22Rv1 (cell line): ENCODE measurements at regions not wholly inside any gene's neighbourhood (a gene's known extent, or its start where the extent isn't known, plus 50 kb on each side); places are given as distances from the start of the nearest gene placed in this dataset.
"Not testable (repeated sequence)": the region's sequence is repeated elsewhere in the genome, so short reads cannot be mapped to it uniquely, and the experiment has no call there.

Experiments
- H3K27ac ChIP-seq: fragments of 450-650 bp; 2 replicates; pipeline ENCODE4 v1.5.1; 2017
- CTCF ChIP-seq: fragments of 450-650 bp; IDR thresholded peaks from 2 replicates; pipeline ENCODE4 v1.5.1; 2017; ENCODE audit warnings: mild to moderate bottlenecking
- ZFX ChIP-seq: fragments of 450-650 bp; IDR thresholded peaks from 2 replicates; pipeline ENCODE4 v1.6.1; 2017; ENCODE audit warnings: antibody characterized with exemption, borderline replicate concordance

- H3K27ac ChIP-seq: no peak overlapping the region
- TF ChIP-seq ZFX (no peak), CTCF (no peak)
Observed at GRCh38 chr7:153099235-153099634, 339.7 kb downstream of the ACTR3B start.

- H3K27ac ChIP-seq: no peak overlapping the region
- TF ChIP-seq CTCF: no peak
- no peak for TF ChIP-seq ZFX
Observed at GRCh38 chr7:153100691-153101237, 341.2 kb downstream of the ACTR3B start.

GRCh38 chr7:153103202-153103601 is 343.6 kb downstream of the ACTR3B start:
- no peak for TF ChIP-seq CTCF
- no peak for TF ChIP-seq ZFX
- H3K27ac ChIP-seq: no peak overlapping the region

- H3K27ac ChIP-seq: no peak overlapping the region
- TF ChIP-seq CTCF: no peak
- no peak for TF ChIP-seq ZFX
Observed at GRCh38 chr7:153107826-153108225, 348.3 kb downstream of the ACTR3B start.

GRCh38 chr7:153109566-153109965 is 350.0 kb downstream of the ACTR3B start:
- H3K27ac ChIP-seq: no peak overlapping the region
- TF ChIP-seq CTCF: no peak
- no peak for TF ChIP-seq ZFX

GRCh38 chr7:153110606-153111005 is 351.1 kb downstream of the ACTR3B start:
- TF ChIP-seq ZFX (no peak), CTCF (no peak)

GRCh38 chr7:153122255-153122654 is 362.7 kb downstream of the ACTR3B start:
- H3K27ac ChIP-seq: not testable (repeated sequence)
- TF ChIP-seq CTCF: peak; percentile 5; the same call in 1 of the 2 replicates

More at GRCh38 chr7:153110606-153111005, 351.1 kb downstream of the ACTR3B start:
- no peak overlapping the region for H3K27ac ChIP-seq
